ENCODE measurements at regions not wholly inside any gene's neighbourhood (a gene's known extent, or its start where the extent isn't known, plus 50 kb on each side); places are given as distances from the start of the nearest gene placed in this dataset.

- H3K4me1 ChIP-seq, result no peaks in the 10 kb centered on the region
Observed at GRCh38 chr12:108053512-108053911, 75.6 kb upstream of the WSCD2 start.

GRCh38 chr12:108054496-108054895 lies 74.6 kb upstream of the WSCD2 start:
- Histone ChIP-seq H3K9me3 (no peaks in the 10 kb centered on the region), H3K4me1 (no peaks in the 10 kb centered on the region), H3K27me3 (no peaks in the 10 kb centered on the region), H3K36me3 (no peaks in the 10 kb centered on the region), H3K4me3 (no peak overlapping the region), H3K27ac (no peak overlapping the region)
- no peak for TF ChIP-seq POLR2A (IDR thresholded peaks at IDR 0.05)
- no peak for TF ChIP-seq CTCF (IDR thresholded peaks at IDR 0.05)
- no peak for DNase-seq

More at GRCh38 chr12:108053512-108053911, 75.6 kb upstream of the WSCD2 start:
- no peak overlapping the region for H3K4me3 ChIP-seq
- no peak for DNase-seq
- H3K9me3 ChIP-seq, result no peaks in the 10 kb centered on the region
- H3K36me3 ChIP-seq, result no peaks in the 10 kb centered on the region
- H3K27me3 ChIP-seq, result no peaks in the 10 kb centered on the region
- H3K27ac ChIP-seq, result no peak overlapping the region
- TF ChIP-seq POLR2A (IDR thresholded peaks at IDR 0.05) (no peak), CTCF (IDR thresholded peaks at IDR 0.05) (no peak)

- Histone ChIP-seq H3K4me1 (no peaks in the 10 kb centered on the region), H3K9me3 (no peaks in the 10 kb centered on the region), H3K4me3 (no peak overlapping the region), H3K27me3 (no peaks in the 10 kb centered on the region), H3K36me3 (no peaks in the 10 kb centered on the region), H3K27ac (no peak overlapping the region)
- TF ChIP-seq CTCF (IDR thresholded peaks at IDR 0.05), result no peak
- no peak for TF ChIP-seq POLR2A (IDR thresholded peaks at IDR 0.05)
- no peak for DNase-seq
Observed at GRCh38 chr12:108055141-108055540, 73.9 kb upstream of the WSCD2 start.

- Histone ChIP-seq H3K9me3 (no peaks in the 10 kb centered on the region), H3K36me3 (no peaks in the 10 kb centered on the region), H3K4me3 (no peak overlapping the region), H3K27me3 (no peaks in the 10 kb centered on the region), H3K4me1 (no peaks in the 10 kb centered on the region), H3K27ac (no peak overlapping the region)
- TF ChIP-seq CTCF (IDR thresholded peaks at IDR 0.05) (no peak), POLR2A (IDR thresholded peaks at IDR 0.05) (no peak)
- DNase-seq, result no peak
Observed at GRCh38 chr12:108060067-108060466, 69.0 kb upstream of the WSCD2 start.

DNA sequence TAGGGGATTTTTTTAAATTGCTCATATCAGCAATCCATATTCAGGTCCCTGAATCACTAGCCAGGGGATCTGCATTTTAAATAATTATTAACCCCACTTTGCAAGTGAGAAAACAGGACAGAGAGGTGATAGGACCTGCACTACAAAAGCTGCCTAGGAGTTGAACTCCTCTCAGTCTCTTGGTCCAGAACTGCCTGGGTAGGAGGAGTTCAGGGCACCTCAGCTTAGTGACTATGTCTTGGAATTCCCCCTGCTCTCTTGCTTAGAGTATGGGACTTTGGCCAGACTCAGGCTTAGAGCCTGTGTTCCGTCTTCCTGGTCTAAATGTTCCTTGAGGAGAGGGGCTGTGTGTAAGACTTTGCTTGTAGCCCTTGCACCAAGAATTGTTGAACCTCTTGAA lies 68.2 kb upstream of the WSCD2 start:
- no peak for DNase-seq
- Histone ChIP-seq H3K36me3 (no peaks in the 10 kb centered on the region), H3K4me3 (no peak overlapping the region), H3K4me1 (no peaks in the 10 kb centered on the region), H3K27ac (no peak overlapping the region), H3K9me3 (no peaks in the 10 kb centered on the region), H3K27me3 (no peaks in the 10 kb centered on the region)
- TF ChIP-seq POLR2A (IDR thresholded peaks at IDR 0.05) (no peak), CTCF (IDR thresholded peaks at IDR 0.05) (no peak)

- no peak overlapping the region for H3K4me3 ChIP-seq
- H3K27me3 ChIP-seq, result no peaks in the 10 kb centered on the region
- TF ChIP-seq CTCF (IDR thresholded peaks at IDR 0.05) (peak in 1 of 6 experiments; percentile 10), POLR2A (IDR thresholded peaks at IDR 0.05) (no peak)
- H3K4me1 ChIP-seq, result no peaks in the 10 kb centered on the region
- DNase-seq, result no peak
- no peaks in the 10 kb centered on the region for H3K36me3 ChIP-seq
- H3K9me3 ChIP-seq, result no peaks in the 10 kb centered on the region
- no peak overlapping the region for H3K27ac ChIP-seq
Observed at GRCh38 chr12:108063192-108063591, 65.9 kb upstream of the WSCD2 start.

Measured in Peyer's patch (tissue), 4 donors.